HEK293 (cell line): ENCODE measurements at regions not wholly inside any gene's neighbourhood (a gene's known extent, or its start where the extent isn't known, plus 50 kb on each side); places are given as distances from the start of the nearest gene placed in this dataset.

Experiments
- CTCF ChIA-PET: fragments of 350-600 bp; formaldehyde crosslinking; extraction: SDS; loops from one replicate; lab custom pipeline; 2021; ENCODE audit warnings: antibody characterized with exemption; lab: Yijun Ruan, JAX
- POLR2A ChIA-PET: fragments of 300-600 bp; formaldehyde crosslinking; extraction: SDS; loops from one replicate; lab custom pipeline; 2020; ENCODE audit warnings: antibody characterized with exemption, inconsistent platforms; lab: Yijun Ruan, JAX
- H3K27ac ChIP-seq: fragments of 200-500 bp; sonication (Bioruptor generic); 2 replicates; pipeline ENCODE4 v1.5.1; 2014; ENCODE audit warnings: low read depth, low read length, control low read depth, inconsistent platforms; ENCODE audit errors: extremely low read depth
- H3K36me3 ChIP-seq, 2 experiments: fragments of 200-500 bp in 1 of 2; sonication (Bioruptor generic) in 1 of 2; 1 replicate in 1 of 2; 2 replicates in 1 of 2; pipeline ENCODE4 v1.5.1; 2014 to 2017; ENCODE audit warnings: inconsistent platforms in 2 of 2, low read length in 2 of 2; ENCODE audit not compliant: control insufficient read depth in 2 of 2, insufficient read depth in 1 of 2
- H3K4me1 ChIP-seq: fragments of 200-500 bp; sonication (Bioruptor generic); 2 replicates; pipeline ENCODE4 v1.5.1; 2014; ENCODE audit warnings: mild to moderate bottlenecking, low read length, inconsistent platforms; ENCODE audit not compliant: control insufficient read depth, insufficient read depth
- H3K4me3 ChIP-seq: 2 replicates; pipeline ENCODE4 v1.5.1; 2011; ENCODE audit warnings: low read depth, mild to moderate bottlenecking, control low read depth, low read length, moderate library complexity
- H3K9me3 ChIP-seq: fragments of 200-500 bp; sonication (Bioruptor generic); 2 replicates; pipeline ENCODE4 v1.5.1; 2014; ENCODE audit warnings: low read depth, low read length, inconsistent platforms; ENCODE audit not compliant: control insufficient read depth, insufficient read depth
- ATF2 ChIP-seq: fragments of 450-650 bp; formaldehyde crosslinking; IDR thresholded peaks from 2 replicates; pipeline ENCODE4 v1.5.1; 2016; ENCODE audit warnings: missing biosample characterization, missing genetic modification characterization, low read depth
- GLIS1 ChIP-seq: fragments of 450-650 bp; formaldehyde crosslinking; IDR thresholded peaks from 2 replicates; pipeline ENCODE4 v1.5.1; 2016; ENCODE audit warnings: missing biosample characterization, missing genetic modification characterization
- HOXC10 ChIP-seq: sonication (generic); formaldehyde crosslinking; IDR thresholded peaks from 2 replicates; pipeline ENCODE4 v1.8.1; 2023; ENCODE audit warnings: mild to moderate bottlenecking, missing genetic modification reagents
- HOXD13 ChIP-seq: sonication (generic); formaldehyde crosslinking; IDR thresholded peaks from 2 replicates; pipeline ENCODE4 v1.8.0; 2022; ENCODE audit warnings: missing genetic modification reagents, borderline replicate concordance
- KLF1 ChIP-seq: fragments of 450-650 bp; formaldehyde crosslinking; IDR thresholded peaks from 2 replicates; pipeline ENCODE4 v1.5.1; 2016; ENCODE audit warnings: missing biosample characterization, missing genetic modification characterization
- MEIS1 ChIP-seq: sonication (generic); formaldehyde crosslinking; IDR thresholded peaks from 2 replicates; pipeline ENCODE4 v1.8.1; 2022; ENCODE audit warnings: missing genetic modification reagents, mild to moderate bottlenecking, borderline replicate concordance
- MYNN ChIP-seq: fragments of 450-650 bp; formaldehyde crosslinking; IDR thresholded peaks from 2 replicates; pipeline ENCODE4 v1.5.1; 2016; ENCODE audit warnings: missing biosample characterization, missing genetic modification characterization, borderline replicate concordance
- OVOL3 ChIP-seq: fragments of 450-650 bp; formaldehyde crosslinking; IDR thresholded peaks from 2 replicates; pipeline ENCODE4 v1.5.1; 2016; ENCODE audit warnings: missing biosample characterization, missing genetic modification characterization
- TRIM28 ChIP-seq: IDR thresholded peaks from 2 replicates; pipeline ENCODE4 v1.6.1; 2011; ENCODE audit warnings: low read length, control low read depth, borderline replicate concordance
- ZBTB21 ChIP-seq: fragments of 450-650 bp; formaldehyde crosslinking; IDR thresholded peaks from 2 replicates; pipeline ENCODE4 v1.5.1; 2017; ENCODE audit warnings: missing biosample characterization, missing genetic modification characterization
- ZNF274 ChIP-seq, 2 experiments: fragments of 200-500 bp in 1 of 2; fragments of 450-650 bp in 1 of 2; sonication (Bioruptor generic) in 1 of 2; formaldehyde crosslinking in 1 of 2; IDR thresholded peaks; 2 replicates each; pipeline versions ENCODE4 v1.5.1 to v1.6.1; 2014 to 2016; ENCODE audit warnings: borderline replicate concordance in 1 of 2, inconsistent platforms in 1 of 2, low read length in 1 of 2, missing biosample characterization in 1 of 2, missing genetic modification characterization in 1 of 2
- ZNF366 ChIP-seq: fragments of 450-650 bp; formaldehyde crosslinking; conservative IDR thresholded peaks from 2 replicates; pipeline ENCODE4 v1.5.1; 2016; ENCODE audit warnings: missing biosample characterization, missing genetic modification characterization
- ZNF391 ChIP-seq: fragments of 450-650 bp; formaldehyde crosslinking; IDR thresholded peaks from 2 replicates; pipeline ENCODE4 v1.5.1; 2016; ENCODE audit warnings: low read depth, missing biosample characterization, missing genetic modification characterization, borderline replicate concordance
- ZNF513 ChIP-seq: fragments of 450-650 bp; IDR thresholded peaks from 2 replicates; pipeline ENCODE4 v1.5.1; 2018; ENCODE audit warnings: missing biosample characterization, missing genetic modification characterization
- ZNF596 ChIP-seq: fragments of 450-650 bp; IDR thresholded peaks from 2 replicates; pipeline ENCODE4 v1.5.0; 2018; ENCODE audit warnings: missing biosample characterization, mild to moderate bottlenecking, missing genetic modification characterization, moderate library complexity
- ZNF677 ChIP-seq: fragments of 450-650 bp; IDR thresholded peaks from 2 replicates; pipeline ENCODE4 v1.5.0; 2018; ENCODE audit warnings: missing biosample characterization, mild to moderate bottlenecking, missing genetic modification characterization, moderate library complexity
- ZNF707 ChIP-seq: fragments of 450-650 bp; formaldehyde crosslinking; IDR thresholded peaks from 2 replicates; pipeline ENCODE4 v1.5.1; 2016; ENCODE audit warnings: missing biosample characterization, missing genetic modification characterization
- ZXDB ChIP-seq: fragments of 450-650 bp; formaldehyde crosslinking; IDR thresholded peaks from 2 replicates; pipeline ENCODE4 v1.5.1; 2016; ENCODE audit warnings: missing biosample characterization, missing genetic modification characterization
- TF ChIP-seq, protein P1 (sequence below): fragments of 450-650 bp; formaldehyde crosslinking; conservative IDR thresholded peaks from 2 replicates; pipeline ENCODE4 v1.5.1; 2016; ENCODE audit warnings: low read depth, missing biosample characterization, missing genetic modification characterization
- TF ChIP-seq, protein P2 (sequence below): fragments of 450-650 bp; IDR thresholded peaks from 2 replicates; pipeline ENCODE4 v1.5.1; 2018; ENCODE audit warnings: missing biosample characterization, mild to moderate bottlenecking, missing genetic modification characterization

- CTCF ChIA-PET: no interaction called here
- Histone ChIP-seq H3K27ac (no peak overlapping the region), H3K4me3 (no peak overlapping the region), H3K4me1 (no peaks in the 10 kb centered on the region), H3K36me3 (peaks cover 0 to 67% of the 10 kb centered on the region in 2 experiments; a peak in 1 of 3 replicates), H3K9me3 (no peaks in the 10 kb centered on the region)
- POLR2A ChIA-PET: no interaction called here
- TF ChIP-seq ZNF707 (tag by site-specific recombination) (no peak), GLIS1 (tag by site-specific recombination) (no peak), HOXC10 (CRISPR knock-in tag) (no peak), OVOL3 (no peak), ZNF366 (no peak), ZXDB (no peak), TRIM28 (no peak), MEIS1 (no peak), ATF2 (tag by site-specific recombination) (no peak), ZNF391 (tag by site-specific recombination) (no peak), ZNF596 (tag by site-specific recombination) (no peak), ZNF677 (tag by site-specific recombination) (no peak), ZNF513 (tag by site-specific recombination) (no peak), ZNF274 (IDR thresholded peaks at IDR 0.05; ENCODE audit: low read length) (no peak), ZNF274 (tag by site-specific recombination; IDR thresholded peaks at IDR 0.05; ENCODE audit: borderline replicate concordance) (no peak), MYNN (no peak), HOXD13 (CRISPR knock-in tag) (no peak), ZBTB21 (no peak), KLF1 (tag by site-specific recombination) (no peak)
- TF ChIP-seq, protein P1, sequence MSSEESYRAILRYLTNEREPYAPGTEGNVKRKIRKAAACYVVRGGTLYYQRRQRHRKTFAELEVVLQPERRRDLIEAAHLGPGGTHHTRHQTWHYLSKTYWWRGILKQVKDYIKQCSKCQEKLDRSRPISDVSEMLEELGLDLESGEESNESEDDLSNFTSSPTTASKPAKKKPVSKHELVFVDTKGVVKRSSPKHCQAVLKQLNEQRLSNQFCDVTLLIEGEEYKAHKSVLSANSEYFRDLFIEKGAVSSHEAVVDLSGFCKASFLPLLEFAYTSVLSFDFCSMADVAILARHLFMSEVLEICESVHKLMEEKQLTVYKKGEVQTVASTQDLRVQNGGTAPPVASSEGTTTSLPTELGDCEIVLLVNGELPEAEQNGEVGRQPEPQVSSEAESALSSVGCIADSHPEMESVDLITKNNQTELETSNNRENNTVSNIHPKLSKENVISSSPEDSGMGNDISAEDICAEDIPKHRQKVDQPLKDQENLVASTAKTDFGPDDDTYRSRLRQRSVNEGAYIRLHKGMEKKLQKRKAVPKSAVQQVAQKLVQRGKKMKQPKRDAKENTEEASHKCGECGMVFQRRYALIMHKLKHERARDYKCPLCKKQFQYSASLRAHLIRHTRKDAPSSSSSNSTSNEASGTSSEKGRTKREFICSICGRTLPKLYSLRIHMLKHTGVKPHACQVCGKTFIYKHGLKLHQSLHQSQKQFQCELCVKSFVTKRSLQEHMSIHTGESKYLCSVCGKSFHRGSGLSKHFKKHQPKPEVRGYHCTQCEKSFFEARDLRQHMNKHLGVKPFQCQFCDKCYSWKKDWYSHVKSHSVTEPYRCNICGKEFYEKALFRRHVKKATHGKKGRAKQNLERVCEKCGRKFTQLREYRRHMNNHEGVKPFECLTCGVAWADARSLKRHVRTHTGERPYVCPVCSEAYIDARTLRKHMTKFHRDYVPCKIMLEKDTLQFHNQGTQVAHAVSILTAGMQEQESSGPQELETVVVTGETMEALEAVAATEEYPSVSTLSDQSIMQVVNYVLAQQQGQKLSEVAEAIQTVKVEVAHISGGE: no peak
- TF ChIP-seq, protein P2, sequence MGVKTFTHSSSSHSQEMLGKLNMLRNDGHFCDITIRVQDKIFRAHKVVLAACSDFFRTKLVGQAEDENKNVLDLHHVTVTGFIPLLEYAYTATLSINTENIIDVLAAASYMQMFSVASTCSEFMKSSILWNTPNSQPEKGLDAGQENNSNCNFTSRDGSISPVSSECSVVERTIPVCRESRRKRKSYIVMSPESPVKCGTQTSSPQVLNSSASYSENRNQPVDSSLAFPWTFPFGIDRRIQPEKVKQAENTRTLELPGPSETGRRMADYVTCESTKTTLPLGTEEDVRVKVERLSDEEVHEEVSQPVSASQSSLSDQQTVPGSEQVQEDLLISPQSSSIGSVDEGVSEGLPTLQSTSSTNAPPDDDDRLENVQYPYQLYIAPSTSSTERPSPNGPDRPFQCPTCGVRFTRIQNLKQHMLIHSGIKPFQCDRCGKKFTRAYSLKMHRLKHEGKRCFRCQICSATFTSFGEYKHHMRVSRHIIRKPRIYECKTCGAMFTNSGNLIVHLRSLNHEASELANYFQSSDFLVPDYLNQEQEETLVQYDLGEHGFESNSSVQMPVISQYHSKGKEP (tag by site-specific recombination): no peak
These were observed 250.5 kb downstream of the GLI2 start for GRCh38 chr2:120985997-120986651.
